PC-9 (cell line): ENCODE measurements at regions not wholly inside any gene's neighbourhood (a gene's known extent, or its start where the extent isn't known, plus 50 kb on each side); places are given as distances from the start of the nearest gene placed in this dataset.

ENCODE experiments used
- BruUV-seq: library from RNA; stranded (reverse); fragments of 400-500 nt; replicated peaks from 2 replicates; lab custom pipeline; 2021; lab: Mats Ljungman, UMichigan
- CTCF ChIA-PET: fragments of 300-600 bp; sonication (Branson Sonifier 250); formaldehyde crosslinking; loops from one replicate; lab custom pipeline; 2022; ENCODE audit warnings: antibody characterized with exemption; lab: Charles Lee
- POLR2A ChIA-PET: fragments of 300-600 bp; sonication (Branson Sonifier 250); formaldehyde crosslinking; loops from one replicate; lab custom pipeline; 2022; ENCODE audit warnings: antibody characterized with exemption; ENCODE audit not compliant: unreplicated experiment; lab: Charles Lee
- DNase-seq, 2 experiments: peaks; one replicate each; pipeline versions ENCODE4 v3.0.0 to v3.0.0-alpha.2; 2015 to 2022; ENCODE audit warnings: mixed read lengths in 1 of 2
- H2AFZ ChIP-seq: fragments of 200-600 bp; sonication (generic); 2 replicates; pipeline ENCODE4 v1.8.1; 2017; ENCODE audit warnings: antibody characterized with exemption
- H3F3A ChIP-seq: fragments of 200-600 bp; sonication (generic); 2 replicates; pipeline ENCODE4 v1.8.1; 2017; ENCODE audit warnings: antibody characterized with exemption, mild to moderate bottlenecking, low read depth; ENCODE audit not compliant: insufficient read depth
- H3K27ac ChIP-seq: fragments of 200-600 bp; sonication (generic); 2 replicates; pipeline ENCODE4 v1.6.1; 2016; ENCODE audit warnings: mixed run types
- H3K27me3 ChIP-seq: fragments of 200-600 bp; sonication (generic); 2 replicates; pipeline ENCODE4 v1.6.1; 2016; ENCODE audit warnings: low read depth, mixed run types; ENCODE audit not compliant: insufficient read depth
- H3K36me3 ChIP-seq: fragments of 200-600 bp; sonication (generic); 2 replicates; pipeline ENCODE4 v1.6.1; 2016; ENCODE audit warnings: low read depth, mixed run types
- H3K4me1 ChIP-seq: fragments of 200-600 bp; sonication (generic); replicated peaks from 2 replicates; pipeline ENCODE4 v1.6.1; 2016; ENCODE audit warnings: mixed run types; ENCODE audit not compliant: insufficient read depth
- H3K4me2 ChIP-seq: fragments of 200-600 bp; sonication (generic); 2 replicates; pipeline ENCODE4 v1.6.1; 2017; ENCODE audit warnings: mixed run types
- H3K4me3 ChIP-seq: fragments of 200-600 bp; sonication (generic); 2 replicates; pipeline ENCODE4 v1.6.1; 2016; ENCODE audit warnings: mixed run types
- H3K79me2 ChIP-seq: fragments of 200-600 bp; sonication (generic); 2 replicates; pipeline ENCODE4 v1.6.1; 2017; ENCODE audit warnings: low read depth, mixed run types
- H3K9me2 ChIP-seq: fragments of 200-600 bp; sonication (generic); 2 replicates; pipeline ENCODE4 v1.8.1; 2017; ENCODE audit warnings: mild to moderate bottlenecking; ENCODE audit not compliant: insufficient read depth
- H3K9me3 ChIP-seq: fragments of 200-600 bp; sonication (generic); 2 replicates; pipeline ENCODE4 v1.8.1; 2016; ENCODE audit warnings: low read depth; ENCODE audit not compliant: insufficient read depth
- H4K20me1 ChIP-seq: fragments of 200-600 bp; sonication (generic); 2 replicates; pipeline ENCODE4 v1.8.1; 2017; ENCODE audit not compliant: insufficient read depth
- CTCF ChIP-seq: fragments of 200-600 bp; sonication (generic); conservative IDR thresholded peaks from 2 replicates; pipeline ENCODE4 v1.6.1; 2017; ENCODE audit warnings: mixed run types, antibody characterized with exemption, mild to moderate bottlenecking, moderate library complexity
- EZH2 ChIP-seq: fragments of 200-600 bp; sonication (generic); IDR thresholded peaks from 2 replicates; pipeline ENCODE4 v1.8.0; 2017; ENCODE audit warnings: antibody characterized with exemption, low read depth
- intact Hi-C: fragments of 100-400 bp; cut with micrococcal nuclease; formaldehyde crosslinking; loops from one replicate; pipeline ENCODE4 v1.10.0; 2022; ENCODE audit not compliant: unreplicated experiment

- POLR2A ChIA-PET = no interaction called here
- Histone ChIP-seq H3K9me2 (no peaks in the 10 kb centered on the region), H3K4me2 (no peak overlapping the region), H3F3A (no peaks in the 10 kb centered on the region), H3K27me3 (no peaks in the 10 kb centered on the region), H2AFZ (no peak overlapping the region), H3K4me1 (no peaks in the 10 kb centered on the region), H3K9me3 (no peaks in the 10 kb centered on the region), H3K27ac (no peak overlapping the region), H3K36me3 (no peaks in the 10 kb centered on the region), H4K20me1 (no peaks in the 10 kb centered on the region), H3K79me2 (no peaks in the 10 kb centered on the region), H3K4me3 (no peak overlapping the region)
- no peak for DNase-seq
- intact Hi-C loops = no loop called here
- BruUV-seq = no TSS peak
- CTCF ChIA-PET = no interaction called here
- TF ChIP-seq CTCF = no peak
- no peak for TF ChIP-seq EZH2
Measured at GRCh38 chr13:80754441-80754840, 413.5 kb upstream of the SPRY2 start.

- no peak overlapping the region for H3K4me2 ChIP-seq
- no peak overlapping the region for H3K27ac ChIP-seq
- BruUV-seq = no TSS peak
- no peak for DNase-seq
- H4K20me1 ChIP-seq = no peaks in the 10 kb centered on the region
- ChIA-PET POLR2A (no interaction called here), CTCF (no interaction called here)
- no peak overlapping the region for H2AFZ ChIP-seq
- TF ChIP-seq CTCF (no peak), EZH2 (no peak)
- no peaks in the 10 kb centered on the region for H3K4me1 ChIP-seq
- no peaks in the 10 kb centered on the region for H3K79me2 ChIP-seq
- no peak overlapping the region for H3K4me3 ChIP-seq
- H3K27me3 ChIP-seq = no peaks in the 10 kb centered on the region
- H3F3A ChIP-seq = no peaks in the 10 kb centered on the region
- no peaks in the 10 kb centered on the region for H3K9me3 ChIP-seq
- H3K36me3 ChIP-seq = no peaks in the 10 kb centered on the region
- H3K9me2 ChIP-seq = no peaks in the 10 kb centered on the region
- intact Hi-C loops = no loop called here
Measured at GRCh38 chr13:80753866-80754265, 412.9 kb upstream of the SPRY2 start.

GRCh38 chr13:80751854-80752253, 410.9 kb upstream of the SPRY2 start:
- Histone ChIP-seq H3K79me2 (no peaks in the 10 kb centered on the region), H4K20me1 (no peaks in the 10 kb centered on the region), H3K36me3 (no peaks in the 10 kb centered on the region), H2AFZ (no peak overlapping the region), H3K9me2 (no peaks in the 10 kb centered on the region), H3K27ac (no peak overlapping the region), H3K4me2 (no peak overlapping the region), H3K9me3 (no peaks in the 10 kb centered on the region), H3F3A (no peaks in the 10 kb centered on the region), H3K4me3 (no peak overlapping the region), H3K4me1 (no peaks in the 10 kb centered on the region), H3K27me3 (no peaks in the 10 kb centered on the region)
- intact Hi-C loops = no loop called here
- no peak for DNase-seq
- ChIA-PET CTCF (no interaction called here), POLR2A (no interaction called here)
- TF ChIP-seq EZH2 (no peak), CTCF (no peak)
- BruUV-seq = no TSS peak
